GM03348 (cell line): ENCODE measurements at regions not wholly inside any gene's neighbourhood (a gene's known extent, or its start where the extent isn't known, plus 50 kb on each side); places are given as distances from the start of the nearest gene placed in this dataset.
"Not testable (repeated sequence)": the region's sequence is repeated elsewhere in the genome, so short reads cannot be mapped to it uniquely, and the experiment has no call there.

ENCODE experiments used
- DNase-seq: peaks from one replicate; pipeline ENCODE4 v3.0.0; 2012; ENCODE audit warnings: low spot score

DNA sequence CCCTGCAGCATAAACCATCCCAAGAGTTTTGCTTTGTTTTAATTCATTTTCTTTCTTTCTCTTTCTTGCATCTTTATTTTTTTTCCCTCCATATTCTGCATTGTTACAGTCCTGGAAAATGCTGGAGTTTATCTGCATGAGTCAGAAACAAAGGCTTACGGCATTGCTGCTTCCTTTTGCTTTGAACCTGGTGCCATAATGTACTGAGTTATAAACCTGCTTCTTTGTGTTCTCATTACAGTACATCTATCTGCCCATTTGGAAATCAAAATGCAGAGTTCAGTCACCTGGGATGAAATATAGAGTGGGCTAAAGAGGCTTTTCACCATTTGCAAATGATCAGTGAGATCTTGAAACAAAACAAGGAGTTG, 1009.2 kb upstream of the FANCL start:
- no peak for DNase-seq

DNA sequence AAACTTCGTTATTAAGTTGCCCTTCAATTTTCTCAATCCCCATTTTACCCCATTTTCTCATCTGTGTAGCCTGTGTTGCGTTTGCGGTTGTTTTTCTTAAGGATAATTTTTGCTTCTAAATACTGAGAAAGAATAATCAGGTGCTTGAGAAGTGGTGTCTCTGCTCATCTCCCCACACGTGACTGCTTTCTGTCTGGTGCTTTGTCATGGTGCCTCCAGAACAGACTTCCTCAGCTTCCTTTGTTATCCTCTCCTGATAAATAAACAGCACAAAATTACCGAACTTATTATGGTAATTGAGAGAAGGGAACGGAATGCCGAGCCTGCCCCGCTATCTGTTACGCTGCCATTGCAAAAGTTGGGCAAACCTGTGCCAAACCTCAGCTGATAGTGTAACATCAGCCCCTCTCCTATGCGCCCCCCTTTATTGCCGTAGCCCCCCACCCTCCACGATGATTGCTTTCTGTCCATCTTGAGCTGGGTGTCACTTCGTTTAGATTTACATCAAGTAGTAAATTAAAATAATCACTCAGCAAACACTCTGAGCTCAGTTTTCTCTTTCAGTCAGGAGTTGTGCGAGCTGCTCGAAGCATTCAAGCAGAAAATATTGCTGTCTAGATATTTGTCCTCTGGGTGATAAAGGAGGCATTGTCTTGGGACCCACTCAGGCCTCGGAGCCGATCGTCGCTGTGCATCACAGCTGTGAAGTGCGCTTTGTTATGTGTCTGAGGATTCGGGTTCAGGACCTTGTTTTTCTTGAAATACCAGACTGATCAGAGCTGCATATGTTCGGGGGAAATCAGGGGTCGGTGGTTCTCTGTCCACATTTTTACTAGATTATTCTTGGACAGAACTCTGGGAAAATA, 1008.5 kb upstream of the FANCL start:
- no peak for DNase-seq

DNA sequence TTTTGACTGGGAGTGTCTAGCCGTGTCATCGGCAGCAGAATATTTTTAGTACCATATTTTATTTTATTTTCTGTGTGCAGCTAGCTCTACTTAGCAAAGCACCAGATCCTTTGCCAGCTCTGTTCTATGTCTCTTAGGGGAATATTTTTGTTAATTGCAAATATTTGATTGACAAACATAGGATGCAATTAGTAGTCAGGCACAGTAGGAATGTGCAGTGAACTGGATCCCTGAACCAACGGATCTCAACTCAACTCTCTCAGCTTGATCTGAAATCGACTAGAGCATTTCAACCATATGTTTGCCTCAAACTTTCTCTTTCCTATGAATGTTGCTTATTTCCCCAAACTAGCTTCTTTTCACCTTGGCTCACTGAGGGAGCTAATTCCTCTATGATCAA, 998.0 kb upstream of the FANCL start:
- no peak for DNase-seq

DNA sequence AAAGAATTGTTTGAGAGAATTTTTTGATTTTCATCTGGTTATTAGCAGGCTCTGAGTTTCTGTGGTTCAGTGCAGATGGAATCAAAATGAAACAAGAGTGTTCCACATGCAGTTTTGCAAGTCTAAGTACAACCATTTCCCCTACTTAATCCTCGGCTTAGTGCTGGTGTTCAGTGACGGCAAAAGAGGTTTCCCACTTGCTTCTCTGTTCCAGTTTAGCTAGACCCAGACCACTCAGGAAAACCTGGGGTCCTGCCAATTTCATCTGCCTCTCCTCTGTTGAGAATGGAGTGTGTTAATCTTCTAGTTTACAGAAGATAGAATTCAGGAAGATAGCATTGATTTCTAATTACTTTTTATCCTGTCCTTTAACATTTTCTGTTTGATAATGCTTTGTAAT, 996.2 kb upstream of the FANCL start:
- no peak for DNase-seq

DNA sequence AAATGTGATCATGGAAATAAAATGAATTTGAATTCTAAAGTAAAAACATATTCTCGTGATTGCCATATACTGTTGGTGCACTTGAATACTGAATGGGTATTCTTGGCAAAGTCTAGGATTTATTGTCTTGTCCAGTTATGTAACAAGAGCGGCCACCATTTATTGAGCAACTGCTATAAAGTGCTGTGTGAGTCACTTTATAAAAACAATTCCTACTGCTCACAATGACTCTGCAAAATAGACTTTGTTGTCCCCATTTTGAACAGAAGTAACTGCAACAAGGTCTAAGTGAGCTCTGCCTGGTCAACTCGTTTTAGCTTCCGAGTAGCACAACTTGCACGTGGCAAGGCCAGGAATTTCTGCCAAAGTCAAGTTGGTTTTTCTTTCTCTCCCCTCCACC, 995.6 kb upstream of the FANCL start:
- peak; percentile 3 for DNase-seq

DNA sequence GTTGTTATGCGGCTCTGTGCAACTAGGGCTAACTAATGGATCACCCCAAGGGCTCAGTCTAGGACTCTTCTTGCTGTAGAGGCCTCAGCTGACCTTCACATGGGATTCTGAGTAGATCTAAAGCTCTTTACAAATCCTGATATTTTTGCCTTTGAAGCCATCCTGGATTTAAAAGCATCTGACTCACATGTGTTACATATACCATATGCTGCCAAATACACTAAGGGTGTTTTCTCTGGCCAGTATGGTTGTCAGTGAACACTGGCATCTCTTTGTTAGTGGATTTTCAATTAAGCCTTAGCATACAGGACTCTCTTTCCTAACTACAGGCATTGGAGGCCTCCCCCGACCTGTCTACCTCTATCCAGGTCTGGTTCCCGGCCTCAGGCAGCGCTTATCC, 992.8 kb upstream of the FANCL start:
- no peak for DNase-seq

DNA sequence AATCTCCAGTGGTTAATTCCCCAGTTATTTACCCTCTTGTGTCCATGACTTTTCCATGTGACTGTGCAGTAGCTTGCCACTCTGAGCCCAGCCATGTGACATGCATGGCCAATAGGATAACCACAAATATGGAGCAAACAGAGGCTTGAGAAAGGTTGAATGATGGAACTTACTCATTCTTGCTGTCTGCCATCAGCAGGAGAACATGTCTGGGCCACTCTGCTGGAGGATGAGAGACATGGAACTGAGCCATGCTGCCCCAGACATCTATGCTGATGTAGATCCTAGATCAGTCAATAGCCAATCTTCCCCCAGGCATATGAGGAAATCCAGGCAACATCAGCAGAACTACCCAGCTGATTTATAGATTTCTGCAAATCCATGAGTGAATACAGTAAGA, 992.3 kb upstream of the FANCL start:
- no peak for DNase-seq

DNA sequence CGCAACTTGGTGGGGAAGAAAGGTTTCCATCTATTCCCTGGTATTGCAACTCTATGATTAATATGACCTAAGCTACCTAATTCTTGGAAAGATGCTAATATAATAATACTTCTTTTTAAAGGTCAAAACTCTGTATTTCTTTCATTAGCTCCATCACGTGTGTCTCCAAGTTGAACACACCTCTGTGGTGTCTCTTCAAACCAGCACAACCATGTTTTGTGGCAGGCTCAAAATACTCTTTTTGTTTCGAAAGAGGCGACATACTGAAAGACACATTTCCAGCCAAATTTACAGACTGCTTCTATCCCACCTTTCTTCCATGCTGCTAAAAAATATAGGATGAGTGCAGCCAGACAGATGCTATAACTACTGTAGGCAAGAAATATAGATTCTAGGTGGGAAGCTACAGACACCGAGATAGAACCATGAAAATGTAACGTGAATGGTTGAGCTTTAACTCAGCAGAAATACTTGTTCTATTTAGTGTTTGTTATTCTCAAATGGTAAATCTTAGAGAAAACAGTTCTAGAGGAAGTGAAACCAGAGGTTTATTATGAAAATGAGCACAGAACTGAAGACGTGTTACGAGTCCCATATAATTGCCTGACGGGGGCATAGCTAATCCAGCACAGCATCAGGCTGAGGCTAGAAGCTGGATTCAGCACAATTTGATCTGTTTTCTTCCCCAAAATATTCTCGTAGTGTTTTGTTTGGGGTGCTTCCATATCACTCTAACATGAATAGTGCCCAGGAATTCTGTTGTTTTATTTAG, 991.5 kb upstream of the FANCL start:
- no peak for DNase-seq

DNA sequence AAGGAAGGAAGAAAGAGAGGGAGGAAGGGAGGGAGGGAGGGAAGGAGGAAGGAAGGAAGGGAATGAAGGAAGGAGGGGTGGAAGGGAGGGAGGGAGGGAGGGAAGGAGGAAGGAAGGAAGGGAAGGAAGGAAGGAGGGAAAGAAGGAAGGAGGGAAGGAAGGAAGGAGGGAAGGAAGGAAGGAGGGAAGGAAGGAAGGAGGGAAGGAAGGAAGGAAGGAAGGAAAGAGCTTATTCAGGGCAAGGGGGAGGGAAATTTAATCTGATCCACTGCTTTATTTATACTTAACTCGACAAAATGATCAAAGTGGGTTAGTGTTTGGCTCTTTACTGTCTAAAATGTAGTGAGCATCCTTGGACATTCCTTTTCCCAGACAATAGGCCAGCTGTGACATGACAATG, 985.2 kb upstream of the FANCL start:
- not testable (repeated sequence) for DNase-seq

DNA sequence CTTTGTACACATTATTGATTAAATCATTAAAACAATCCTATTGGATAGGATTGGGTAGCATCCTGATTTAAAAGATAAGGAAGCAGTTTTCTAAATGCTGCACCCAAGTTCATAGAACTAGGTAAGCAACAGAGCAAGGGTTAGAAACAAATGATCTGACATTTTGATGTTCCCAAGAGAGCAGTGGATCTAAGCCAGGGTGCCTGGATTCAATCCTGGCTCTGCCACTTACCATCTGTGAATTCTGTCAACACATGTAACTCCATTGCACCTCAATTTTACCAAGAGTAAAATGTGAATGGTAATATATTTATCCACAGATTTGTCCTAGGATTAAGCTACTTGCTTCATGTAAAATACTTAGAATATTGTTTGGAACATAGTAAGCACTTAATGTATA, 982.6 kb upstream of the FANCL start:
- no peak for DNase-seq

DNA sequence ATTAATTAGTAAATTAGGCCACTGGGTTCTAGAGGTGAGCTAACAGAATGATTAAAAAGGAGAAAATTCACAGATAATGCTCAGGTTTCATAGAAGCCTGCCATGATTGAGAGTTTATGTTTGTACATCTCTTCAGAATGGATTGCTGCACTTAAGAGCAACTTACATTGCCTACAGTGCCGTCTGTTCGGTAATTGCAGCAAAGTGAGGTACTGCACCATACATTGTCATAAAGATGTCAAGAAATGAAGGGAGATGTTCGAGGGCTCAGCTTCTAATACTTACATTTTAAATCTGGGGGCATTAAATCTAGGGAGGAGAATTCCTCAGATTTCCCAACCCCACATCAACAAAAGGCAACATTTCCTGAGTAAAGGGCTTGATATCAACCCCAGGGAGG, 976.2 kb upstream of the FANCL start:
- no peak for DNase-seq

DNA sequence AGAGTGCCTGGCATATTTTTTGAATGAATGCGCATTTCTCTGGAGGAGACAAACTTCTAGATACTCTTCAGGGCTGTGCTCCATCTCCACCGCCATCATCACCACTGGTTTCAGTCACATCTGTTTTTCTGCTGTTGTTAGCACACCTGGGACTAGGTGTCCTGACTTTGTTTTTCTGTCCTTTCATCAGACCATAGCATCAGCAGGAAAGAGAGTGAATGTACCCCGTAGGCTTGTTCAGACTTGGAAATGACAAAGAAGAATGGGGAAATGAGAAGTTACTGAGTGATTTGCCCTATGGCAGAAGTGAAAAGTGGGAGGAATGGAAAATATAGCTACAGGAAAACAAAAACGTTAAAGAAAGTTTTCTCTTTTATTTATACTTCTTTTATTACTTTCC, 965.2 kb upstream of the FANCL start:
- DNase-seq: no peak

DNA sequence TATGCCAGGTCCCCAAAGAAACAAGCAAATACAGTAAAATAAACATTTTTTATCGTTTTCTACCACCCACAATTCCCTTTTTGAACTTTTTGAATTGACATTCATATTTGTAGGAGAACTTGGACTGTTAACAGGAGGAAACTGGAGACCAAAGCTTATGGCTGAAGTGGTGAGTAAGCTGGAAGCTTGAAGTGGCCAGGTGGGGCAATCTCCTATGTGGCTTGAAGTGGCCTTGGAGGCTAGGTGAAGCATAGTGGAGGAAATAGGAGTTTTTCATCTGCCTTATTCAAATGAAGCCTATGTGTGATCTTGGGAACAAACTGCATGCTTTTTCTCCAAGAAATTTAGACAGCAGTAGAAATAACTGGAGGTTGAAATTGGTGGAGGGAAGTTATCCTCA, 962.9 kb upstream of the FANCL start:
- no peak for DNase-seq

DNA sequence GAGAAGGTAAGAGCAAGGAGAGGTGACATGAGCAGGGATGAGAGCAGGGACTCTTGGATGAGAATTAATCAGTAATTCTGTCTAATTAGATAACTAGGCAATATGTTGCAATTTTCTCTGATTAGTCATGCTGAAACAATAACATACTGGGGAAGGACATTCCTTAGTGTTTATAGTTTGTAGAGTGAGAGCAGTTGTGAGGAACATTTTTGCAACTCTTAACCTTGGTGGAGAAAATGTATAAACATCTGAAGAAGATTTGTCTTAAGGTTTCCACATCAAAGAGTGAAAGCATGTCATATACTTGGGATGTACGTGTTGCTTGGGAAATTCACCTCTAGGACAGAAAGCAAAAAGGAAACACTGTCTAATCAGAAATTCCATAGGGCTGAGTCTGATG, 955.4 kb upstream of the FANCL start:
- no peak for DNase-seq

DNA sequence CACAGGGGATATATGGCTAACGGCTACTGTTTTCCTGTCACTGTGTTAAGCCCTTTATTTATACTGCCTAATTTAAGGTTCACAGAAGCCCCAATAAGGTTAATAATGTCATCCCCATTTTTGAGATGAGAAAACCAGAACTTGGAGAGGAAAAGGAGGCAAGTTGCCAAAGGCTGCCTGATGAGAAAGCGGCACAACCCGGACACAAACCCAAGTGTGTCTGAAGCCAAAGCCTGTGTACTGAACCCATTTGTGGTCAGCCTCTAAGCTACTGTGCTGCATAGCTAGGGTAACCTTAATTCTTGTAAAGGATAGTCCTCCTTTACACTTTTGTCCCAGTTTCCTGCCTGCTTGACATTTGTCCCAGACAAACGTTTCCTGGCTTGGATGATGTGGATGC, 954.7 kb upstream of the FANCL start:
- no peak for DNase-seq

DNA sequence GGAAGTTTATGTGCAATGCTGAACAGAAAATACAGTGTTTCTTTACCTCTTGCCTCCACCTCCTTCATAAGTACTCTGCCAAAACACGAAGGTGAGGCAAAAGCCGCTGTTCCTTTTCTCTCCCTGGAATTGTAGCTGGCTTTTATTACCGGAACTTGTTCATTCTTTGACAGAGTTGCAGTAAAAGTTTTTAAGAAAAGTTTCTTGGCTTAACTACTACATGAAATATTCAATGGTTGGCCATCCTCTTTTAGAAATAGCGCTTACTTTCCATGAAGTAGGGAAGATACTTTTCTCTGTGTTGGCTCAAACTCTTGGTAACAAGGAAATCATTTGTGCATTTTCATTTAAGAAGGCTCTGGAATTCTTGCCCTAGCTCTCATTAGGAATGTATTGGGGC, 950.7 kb upstream of the FANCL start:
- no peak for DNase-seq

DNA sequence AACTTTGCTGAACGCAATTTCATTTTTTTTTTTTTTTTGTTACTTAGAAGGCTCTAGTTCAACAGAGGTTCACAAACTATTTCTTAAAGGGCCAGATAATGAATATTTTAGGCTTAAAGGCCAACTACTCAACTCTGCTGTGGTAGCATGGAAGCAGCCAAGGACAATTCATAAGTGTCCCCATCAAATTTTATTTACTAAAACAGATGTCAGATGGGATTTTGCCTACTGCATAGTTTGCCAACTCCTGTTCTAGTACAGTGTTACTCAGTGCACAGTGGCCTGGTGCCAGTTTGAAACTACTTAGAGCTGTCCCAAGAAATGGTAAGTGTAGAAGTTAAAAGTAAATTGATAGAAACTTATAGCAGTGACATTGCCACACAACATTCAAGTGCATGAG, 949.4 kb upstream of the FANCL start:
- no peak for DNase-seq

DNA sequence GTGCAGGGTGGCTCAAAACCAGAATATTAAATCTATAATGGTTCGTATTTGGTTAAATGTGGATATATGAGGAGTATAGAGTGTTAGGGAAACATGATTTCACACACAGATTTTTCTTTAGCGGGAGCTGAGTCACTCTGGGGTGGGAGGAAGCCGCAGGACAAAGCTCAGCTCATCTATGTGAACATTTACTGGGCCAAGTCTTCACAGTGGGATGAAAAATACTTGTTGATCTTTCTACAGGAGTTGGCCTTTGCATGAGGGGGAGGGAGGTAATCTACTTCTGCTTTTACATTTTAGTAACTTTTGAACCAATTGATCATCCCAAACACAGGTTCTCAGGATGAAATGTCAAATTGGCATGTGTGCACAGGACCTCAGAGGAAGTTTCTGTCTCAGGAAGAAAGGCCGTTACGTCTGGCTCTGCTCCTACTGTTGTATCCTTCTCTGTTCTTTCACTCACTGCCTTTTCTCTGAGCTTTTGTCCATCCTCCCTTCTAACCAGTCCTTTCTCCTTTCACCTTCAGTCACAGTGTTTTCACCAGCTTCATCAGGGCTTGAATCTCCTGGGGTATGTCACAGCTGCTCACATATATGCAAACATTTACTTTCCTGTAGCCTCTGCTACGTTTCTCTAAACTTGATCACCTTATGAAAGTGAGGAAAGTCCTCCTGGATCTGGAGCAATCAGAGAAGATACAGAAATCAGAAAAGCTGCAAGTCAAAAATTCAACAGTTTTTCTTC, 943.3 kb upstream of the FANCL start:
- peak; percentile 8 for DNase-seq

DNA sequence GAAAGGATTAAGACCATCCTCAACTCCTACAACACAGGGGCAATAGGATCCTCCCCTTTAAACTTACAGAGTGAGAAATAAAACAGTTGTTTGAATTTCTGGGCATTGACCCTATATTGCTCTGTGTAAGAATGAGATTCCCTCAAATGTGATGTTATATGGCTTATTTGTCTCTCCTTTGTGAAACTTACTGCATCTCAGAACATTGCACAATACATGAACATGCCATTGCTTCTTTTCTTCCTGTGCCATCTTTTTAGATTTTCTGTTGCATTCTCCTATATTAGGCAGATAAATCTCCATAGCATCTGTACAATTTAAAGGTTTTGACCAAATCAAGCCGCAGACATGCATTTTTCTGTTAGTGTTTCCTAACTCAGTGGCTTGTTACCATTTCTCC, 941.9 kb upstream of the FANCL start:
- DNase-seq: no peak

DNA sequence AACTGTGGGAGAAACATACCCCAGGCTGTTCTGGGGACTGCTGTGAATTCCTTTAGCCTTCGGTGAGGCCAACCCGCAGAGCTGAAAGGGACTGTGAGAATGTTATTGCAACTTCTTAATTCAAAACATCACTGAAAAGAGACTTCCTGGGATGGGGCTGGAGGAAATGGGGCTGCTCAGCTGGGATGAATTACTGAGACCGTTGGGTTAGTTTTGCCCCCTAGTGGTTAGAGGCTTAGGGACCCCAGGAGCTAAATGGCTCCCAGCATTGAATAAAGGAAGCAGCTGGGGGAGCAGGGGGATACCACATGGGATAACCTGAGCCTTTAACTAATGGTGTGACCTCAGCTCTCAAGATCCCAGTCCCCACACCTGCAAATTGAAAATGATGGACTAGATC, 941.1 kb upstream of the FANCL start:
- peak; percentile 15 for DNase-seq

DNA sequence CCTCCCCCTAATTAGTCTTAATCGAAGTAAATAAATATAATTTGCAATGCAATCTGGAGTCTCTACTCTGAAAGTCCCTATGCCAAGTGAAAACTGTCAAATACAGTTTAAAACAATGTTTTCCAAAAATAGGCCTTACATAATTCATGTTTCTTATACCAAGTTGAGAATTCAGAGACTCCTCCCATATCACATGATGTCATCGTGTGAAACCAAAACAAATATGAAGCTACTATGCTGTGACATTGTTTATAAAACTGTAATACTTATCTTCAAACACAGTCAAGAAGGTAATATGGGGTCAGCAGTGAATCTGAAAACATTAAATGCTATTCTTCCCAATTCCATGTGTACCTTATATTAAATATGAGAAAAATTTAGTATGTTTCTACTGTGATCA, 940.2 kb upstream of the FANCL start:
- DNase-seq: no peak

DNA sequence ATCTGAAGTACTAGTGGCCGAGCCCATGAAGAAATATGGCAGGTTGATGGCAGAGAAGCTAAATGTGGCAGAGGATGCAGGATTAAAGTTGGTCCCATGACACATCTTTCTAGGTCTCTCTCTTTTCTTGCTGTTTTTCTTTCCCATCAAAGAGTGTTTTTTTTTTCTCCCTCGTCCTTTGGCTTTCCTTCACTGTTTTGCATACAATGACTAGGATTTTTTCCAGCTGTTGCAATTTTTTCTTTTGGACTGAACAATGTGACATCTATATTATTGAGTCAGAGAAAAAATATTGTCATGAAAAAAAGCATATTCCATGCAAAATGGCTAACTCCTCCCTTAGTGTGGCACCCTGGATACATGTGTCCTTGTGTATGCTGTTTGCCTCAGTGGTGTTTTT, 939.5 kb upstream of the FANCL start:
- DNase-seq: no peak

DNA sequence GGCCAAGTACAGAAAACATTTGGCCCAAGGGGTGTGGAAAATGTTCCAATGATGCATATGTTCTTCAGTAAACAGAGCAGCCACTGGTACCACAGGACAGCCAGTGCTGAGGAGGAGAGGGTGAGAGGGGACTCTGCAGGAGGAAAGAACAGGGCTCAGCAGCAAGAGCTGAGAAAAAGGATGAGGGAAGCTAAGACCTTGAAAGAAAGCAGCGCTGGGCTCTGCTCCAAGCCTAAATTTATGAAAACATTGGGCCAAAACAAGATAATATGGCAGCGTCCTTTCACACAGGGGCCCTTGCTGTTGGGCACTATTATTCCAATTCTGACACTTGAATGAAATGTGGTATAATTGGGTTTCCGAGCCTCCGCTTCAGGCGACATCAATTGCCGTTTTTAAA, 939.0 kb upstream of the FANCL start:
- DNase-seq: no peak
